WTC11 (cell line): ENCODE measurements at regions not wholly inside any gene's neighbourhood (a gene's known extent, or its start where the extent isn't known, plus 50 kb on each side); places are given as distances from the start of the nearest gene placed in this dataset.
"Not testable (repeated sequence)": the region's sequence is repeated elsewhere in the genome, so short reads cannot be mapped to it uniquely, and the experiment has no call there.

Experiments
- ATAC-seq: fragments of 200-7000 bp; cut with Tn5 transposase; 2 replicates; pipeline ENCODE4 v1.10.0; 2021; ENCODE audit warnings: mild to moderate bottlenecking, moderate library complexity
- CTCF ChIA-PET: fragments of 300-600 bp; sonication (Branson Sonifier 250); formaldehyde crosslinking; loops from one replicate; lab custom pipeline; 2021; ENCODE audit warnings: antibody characterized with exemption; lab: Charles Lee
- POLR2A ChIA-PET: fragments of 350-600 bp; sonication (Branson Sonifier 250); formaldehyde crosslinking; loops from one replicate; lab custom pipeline; 2021; ENCODE audit warnings: antibody characterized with exemption; lab: Charles Lee
- DNase-seq: peaks from one replicate; pipeline ENCODE4 v3.0.0; 2021; ENCODE audit warnings: low spot score
- H3K27ac Mint-ChIP-seq: 2 replicates; pipeline ENCODE4 v1.8.0; 2021; ENCODE audit warnings: mixed read lengths
- H3K27me3 Mint-ChIP-seq: 2 replicates; pipeline ENCODE4 v1.8.0; 2021; ENCODE audit warnings: low read depth, mild to moderate bottlenecking, moderate library complexity, mixed read lengths
- H3K36me3 Mint-ChIP-seq: 2 replicates; pipeline ENCODE4 v1.8.0; 2021; ENCODE audit warnings: mixed read lengths
- H3K4me1 Mint-ChIP-seq: 2 replicates; pipeline ENCODE4 v1.8.0; 2022; ENCODE audit warnings: mixed read lengths
- H3K4me3 Mint-ChIP-seq: 2 replicates; pipeline ENCODE4 v1.8.0; 2021; ENCODE audit warnings: mild to moderate bottlenecking, moderate library complexity, mixed read lengths
- H3K9me3 Mint-ChIP-seq: 2 replicates; pipeline ENCODE4 v1.8.0; 2021; ENCODE audit warnings: mixed read lengths
- FOXJ3 ChIP-seq: sonication (generic); formaldehyde crosslinking; IDR thresholded peaks from 2 replicates; pipeline ENCODE4 v1.9.0; 2021; ENCODE audit warnings: missing genetic modification reagents, mild to moderate bottlenecking, borderline replicate concordance
- FOXK1 ChIP-seq: sonication (generic); formaldehyde crosslinking; IDR thresholded peaks from 2 replicates; pipeline ENCODE4 v1.8.0; 2022; ENCODE audit warnings: mild to moderate bottlenecking, moderate library complexity, missing genetic modification reagents
- GRHL2 ChIP-seq: fragments of 250-450 bp; sonication (Bioruptor Pico); IDR thresholded peaks from 2 replicates; pipeline ENCODE4 v1.8.0; 2022; ENCODE audit warnings: mild to moderate bottlenecking, moderate library complexity; ENCODE audit not compliant: insufficient replicate concordance, severe bottlenecking
- JUN ChIP-seq: sonication (generic); formaldehyde crosslinking; IDR thresholded peaks from 2 replicates; pipeline ENCODE4 v1.8.0; 2023; ENCODE audit warnings: mild to moderate bottlenecking, missing genetic modification reagents
- MXD4 ChIP-seq: fragments of 250-450 bp; sonication (Bioruptor Pico); IDR thresholded peaks from 2 replicates; pipeline ENCODE4 v1.8.0; 2021; ENCODE audit warnings: mild to moderate bottlenecking, moderate library complexity, borderline replicate concordance
- MYBL2 ChIP-seq: sonication (generic); formaldehyde crosslinking; IDR thresholded peaks from 2 replicates; pipeline ENCODE4 v1.8.1; 2023; ENCODE audit warnings: mild to moderate bottlenecking, moderate library complexity, missing genetic modification reagents
- NFATC4 ChIP-seq: fragments of 250-450 bp; sonication (Bioruptor Pico); IDR thresholded peaks from 2 replicates; pipeline ENCODE4 v1.9.0; 2021; ENCODE audit warnings: mild to moderate bottlenecking
- NFE2L1 ChIP-seq: sonication (generic); formaldehyde crosslinking; IDR thresholded peaks from 2 replicates; pipeline ENCODE4 v1.8.1; 2023; ENCODE audit warnings: missing genetic modification reagents
- NR2C2 ChIP-seq: sonication (generic); formaldehyde crosslinking; IDR thresholded peaks from 2 replicates; pipeline ENCODE4 v1.8.0; 2022; ENCODE audit warnings: mild to moderate bottlenecking, missing genetic modification reagents
- OVOL2 ChIP-seq: fragments of 250-450 bp; sonication (Bioruptor Pico); IDR thresholded peaks from 2 replicates; pipeline ENCODE4 v1.9.0; 2021; ENCODE audit warnings: mild to moderate bottlenecking, borderline replicate concordance
- TEAD1 ChIP-seq: sonication (generic); formaldehyde crosslinking; IDR thresholded peaks from 2 replicates; pipeline ENCODE4 v1.8.0; 2022; ENCODE audit warnings: mild to moderate bottlenecking, missing genetic modification reagents
- ZNF121 ChIP-seq: sonication (generic); formaldehyde crosslinking; IDR thresholded peaks from 2 replicates; pipeline ENCODE4 v1.8.0; 2023; ENCODE audit warnings: missing genetic modification reagents
- ZNF263 ChIP-seq: sonication (generic); formaldehyde crosslinking; IDR thresholded peaks from 2 replicates; pipeline ENCODE4 v1.8.1; 2022; ENCODE audit warnings: low read depth, mild to moderate bottlenecking, moderate library complexity, missing genetic modification reagents
- TF ChIP-seq, protein P1 (sequence below): sonication (generic); formaldehyde crosslinking; IDR thresholded peaks from 2 replicates; pipeline ENCODE4 v1.8.1; 2022; ENCODE audit warnings: low read depth, missing genetic modification reagents, borderline replicate concordance
- TF ChIP-seq, protein P2 (sequence below): sonication (generic); formaldehyde crosslinking; IDR thresholded peaks from 2 replicates; pipeline ENCODE4 v1.8.0; 2022; ENCODE audit warnings: mild to moderate bottlenecking, missing genetic modification reagents
- TF ChIP-seq, protein P3 (sequence below): sonication (generic); formaldehyde crosslinking; IDR thresholded peaks from 2 replicates; pipeline ENCODE4 v1.8.1; 2023; ENCODE audit warnings: mild to moderate bottlenecking, missing genetic modification reagents, moderate library complexity
- TF ChIP-seq, protein P4 (sequence below): sonication (generic); formaldehyde crosslinking; IDR thresholded peaks from 2 replicates; pipeline ENCODE4 v1.8.0; 2022; ENCODE audit warnings: missing genetic modification reagents
- TF ChIP-seq, protein P5 (sequence below): sonication (generic); formaldehyde crosslinking; IDR thresholded peaks from 2 replicates; pipeline ENCODE4 v1.8.0; 2022; ENCODE audit warnings: mild to moderate bottlenecking, missing genetic modification reagents
- TF ChIP-seq, protein P6 (sequence below): fragments of 250-450 bp; sonication (Bioruptor Pico); IDR thresholded peaks from 2 replicates; pipeline ENCODE4 v1.9.0; 2021; ENCODE audit warnings: mild to moderate bottlenecking

DNA sequence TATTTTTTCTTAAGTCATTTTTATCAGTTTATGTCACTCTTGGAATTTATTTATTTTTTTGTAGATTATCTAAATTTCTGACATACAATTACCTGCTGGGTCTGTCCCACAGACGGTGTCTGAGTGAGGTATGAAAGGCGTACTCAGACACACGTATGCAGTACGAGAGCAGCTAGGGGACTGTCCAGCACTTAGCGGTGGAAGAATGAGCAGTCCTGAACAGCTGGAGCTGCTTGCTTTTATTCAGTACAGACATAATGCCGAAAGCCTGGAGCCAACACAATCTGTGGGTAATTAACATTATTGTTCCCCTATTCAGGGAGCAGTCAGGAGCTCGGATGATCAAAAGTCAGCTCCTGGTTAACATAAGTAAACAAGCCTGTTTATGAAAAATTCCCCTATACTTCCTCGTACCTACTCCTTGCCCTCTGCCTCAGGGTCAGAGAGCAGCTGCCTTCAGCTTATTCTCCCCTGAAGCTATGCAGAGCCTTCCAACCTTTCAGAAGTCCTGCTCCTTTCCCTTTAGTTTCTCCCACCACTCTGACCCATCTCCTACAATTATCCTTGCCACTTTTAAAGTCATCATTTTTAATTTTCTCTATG is 488.0 kb upstream of the POM121L12 start:
- DNase-seq (peak; percentile 10), ATAC-seq (peak; percentile 71)
- H3K27ac Mint-ChIP-seq: peak overlapping the region; percentile 41; the same call in 1 of the 2 replicates
- H3K36me3 Mint-ChIP-seq: peaks cover 12% of the 10 kb centered on the region
- no peaks in the 10 kb centered on the region; the same call in 1 of the 2 replicates for H3K27me3 Mint-ChIP-seq
- POLR2A ChIA-PET: no interaction called here
- TF ChIP-seq NR2C2 (CRISPR knock-in tag) (no peak), NFATC4 (CRISPR knock-in tag) (no peak), ZNF121 (no peak), FOXJ3 (CRISPR knock-in tag) (no peak), NFE2L1 (CRISPR knock-in tag) (no peak), JUN (no peak), GRHL2 (CRISPR knock-in tag) (no peak), OVOL2 (CRISPR knock-in tag) (no peak), ZNF263 (CRISPR knock-in tag) (no peak)
- TF ChIP-seq, protein P1, sequence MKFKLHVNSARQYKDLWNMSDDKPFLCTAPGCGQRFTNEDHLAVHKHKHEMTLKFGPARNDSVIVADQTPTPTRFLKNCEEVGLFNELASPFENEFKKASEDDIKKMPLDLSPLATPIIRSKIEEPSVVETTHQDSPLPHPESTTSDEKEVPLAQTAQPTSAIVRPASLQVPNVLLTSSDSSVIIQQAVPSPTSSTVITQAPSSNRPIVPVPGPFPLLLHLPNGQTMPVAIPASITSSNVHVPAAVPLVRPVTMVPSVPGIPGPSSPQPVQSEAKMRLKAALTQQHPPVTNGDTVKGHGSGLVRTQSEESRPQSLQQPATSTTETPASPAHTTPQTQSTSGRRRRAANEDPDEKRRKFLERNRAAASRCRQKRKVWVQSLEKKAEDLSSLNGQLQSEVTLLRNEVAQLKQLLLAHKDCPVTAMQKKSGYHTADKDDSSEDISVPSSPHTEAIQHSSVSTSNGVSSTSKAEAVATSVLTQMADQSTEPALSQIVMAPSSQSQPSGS: no peak
- TF ChIP-seq, protein P2, sequence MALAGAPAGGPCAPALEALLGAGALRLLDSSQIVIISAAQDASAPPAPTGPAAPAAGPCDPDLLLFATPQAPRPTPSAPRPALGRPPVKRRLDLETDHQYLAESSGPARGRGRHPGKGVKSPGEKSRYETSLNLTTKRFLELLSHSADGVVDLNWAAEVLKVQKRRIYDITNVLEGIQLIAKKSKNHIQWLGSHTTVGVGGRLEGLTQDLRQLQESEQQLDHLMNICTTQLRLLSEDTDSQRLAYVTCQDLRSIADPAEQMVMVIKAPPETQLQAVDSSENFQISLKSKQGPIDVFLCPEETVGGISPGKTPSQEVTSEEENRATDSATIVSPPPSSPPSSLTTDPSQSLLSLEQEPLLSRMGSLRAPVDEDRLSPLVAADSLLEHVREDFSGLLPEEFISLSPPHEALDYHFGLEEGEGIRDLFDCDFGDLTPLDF: no peak
- CTCF ChIA-PET: interaction anchor here (1.7 kb wide), 1 partner anchor 1385 kb away, joined by 3 read pairs; no protein-coding TSS in a partner anchor
- H3K9me3 Mint-ChIP-seq: peaks cover 24% of the 10 kb centered on the region
- no peak overlapping the region for H3K4me3 Mint-ChIP-seq
- H3K4me1 Mint-ChIP-seq: peaks cover 36% of the 10 kb centered on the region

DNA sequence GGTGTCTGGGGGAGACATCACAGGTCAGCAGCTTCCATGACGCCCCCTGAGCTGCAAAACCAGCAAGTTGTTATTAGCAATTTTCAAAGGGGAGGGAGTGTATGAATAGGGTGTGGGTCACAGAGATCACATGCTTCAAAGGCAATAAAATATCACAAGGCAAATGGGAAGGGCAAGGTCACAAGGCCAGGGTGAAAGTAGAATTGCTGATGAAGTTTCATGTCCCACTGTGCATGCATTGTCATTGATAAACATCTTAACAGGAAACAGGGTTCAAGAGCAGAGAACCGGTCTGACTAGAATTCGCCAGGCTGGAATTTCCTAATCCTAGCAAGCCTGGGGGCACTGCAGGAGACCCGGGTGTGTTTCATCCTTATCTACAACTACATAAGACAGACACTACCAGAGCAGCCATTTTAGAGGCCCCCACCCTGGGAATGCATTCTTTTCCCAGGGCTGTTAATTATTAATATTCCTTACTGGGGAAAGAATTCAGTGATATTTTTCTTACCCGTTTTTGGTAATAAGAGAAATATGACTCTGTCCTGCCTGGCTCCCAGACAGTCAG is 494.2 kb upstream of the POM121L12 start:
- TF ChIP-seq TEAD1 (CRISPR knock-in tag): peak; percentile 30; the same call in 1 of the 2 replicates
- TF ChIP-seq FOXK1 (CRISPR knock-in tag): 0 out of 2 replicates have a peak, but pooled peaks have one; percentile 33
- TF ChIP-seq, protein P3, sequence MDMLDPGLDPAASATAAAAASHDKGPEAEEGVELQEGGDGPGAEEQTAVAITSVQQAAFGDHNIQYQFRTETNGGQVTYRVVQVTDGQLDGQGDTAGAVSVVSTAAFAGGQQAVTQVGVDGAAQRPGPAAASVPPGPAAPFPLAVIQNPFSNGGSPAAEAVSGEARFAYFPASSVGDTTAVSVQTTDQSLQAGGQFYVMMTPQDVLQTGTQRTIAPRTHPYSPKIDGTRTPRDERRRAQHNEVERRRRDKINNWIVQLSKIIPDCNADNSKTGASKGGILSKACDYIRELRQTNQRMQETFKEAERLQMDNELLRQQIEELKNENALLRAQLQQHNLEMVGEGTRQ (CRISPR knock-in tag): peak; percentile 31
- TF ChIP-seq, all 79 proteins: peak for 3; not testable (repeated sequence) for 76
- H3K27me3 Mint-ChIP-seq, ATAC-seq, H3K4me3 Mint-ChIP-seq, POLR2A ChIA-PET: not testable (repeated sequence)
- Mint-ChIP-seq H3K27ac (peak overlapping the region; percentile 99), H3K4me1 (peaks cover 36% of the 10 kb centered on the region), H3K36me3 (peaks cover 43% of the 10 kb centered on the region), H3K9me3 (peaks cover 51% of the 10 kb centered on the region)
- CTCF ChIA-PET: interaction anchor here (0.6 kb wide), 1 partner anchor 16 kb away, joined by 3 read pairs; no protein-coding TSS in a partner anchor
- peak; percentile 51 for DNase-seq

DNA sequence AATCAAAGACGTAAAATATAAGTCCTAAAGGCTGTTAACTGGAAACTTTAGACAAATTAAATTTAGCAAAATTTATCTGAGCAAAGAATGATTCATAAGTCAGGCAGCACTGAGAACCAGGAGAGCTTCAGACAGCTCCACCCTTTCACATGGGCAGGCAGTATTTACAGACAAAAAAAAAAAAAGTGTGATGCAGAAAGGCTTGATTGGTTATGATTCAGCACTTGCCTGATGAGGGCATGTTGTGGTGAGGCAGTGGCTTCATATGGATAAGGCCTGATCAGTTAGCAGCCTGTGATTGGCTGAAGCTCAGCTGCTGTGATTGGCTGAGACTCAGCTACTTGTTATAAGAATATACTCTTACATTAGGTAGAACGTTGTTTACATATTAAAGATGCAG is 495.4 kb upstream of the POM121L12 start:
- H3K9me3 Mint-ChIP-seq: peaks cover 51% of the 10 kb centered on the region
- H3K4me1 Mint-ChIP-seq: peaks cover 35% of the 10 kb centered on the region
- no peaks in the 10 kb centered on the region for H3K27me3 Mint-ChIP-seq
- ChIA-PET CTCF (no interaction called here), POLR2A (interaction anchor here (1.1 kb wide), 1 partner anchor 177 kb away, joined by 3 read pairs; no protein-coding TSS in a partner anchor)
- H3K36me3 Mint-ChIP-seq: peaks cover 43% of the 10 kb centered on the region
- no peak overlapping the region for H3K4me3 Mint-ChIP-seq
- no peak for DNase-seq
- ATAC-seq: no peak
- 0 out of 2 replicates have a peak overlapping the region, but pooled peaks have one; percentile 46 for H3K27ac Mint-ChIP-seq
- TF ChIP-seq, protein P4, sequence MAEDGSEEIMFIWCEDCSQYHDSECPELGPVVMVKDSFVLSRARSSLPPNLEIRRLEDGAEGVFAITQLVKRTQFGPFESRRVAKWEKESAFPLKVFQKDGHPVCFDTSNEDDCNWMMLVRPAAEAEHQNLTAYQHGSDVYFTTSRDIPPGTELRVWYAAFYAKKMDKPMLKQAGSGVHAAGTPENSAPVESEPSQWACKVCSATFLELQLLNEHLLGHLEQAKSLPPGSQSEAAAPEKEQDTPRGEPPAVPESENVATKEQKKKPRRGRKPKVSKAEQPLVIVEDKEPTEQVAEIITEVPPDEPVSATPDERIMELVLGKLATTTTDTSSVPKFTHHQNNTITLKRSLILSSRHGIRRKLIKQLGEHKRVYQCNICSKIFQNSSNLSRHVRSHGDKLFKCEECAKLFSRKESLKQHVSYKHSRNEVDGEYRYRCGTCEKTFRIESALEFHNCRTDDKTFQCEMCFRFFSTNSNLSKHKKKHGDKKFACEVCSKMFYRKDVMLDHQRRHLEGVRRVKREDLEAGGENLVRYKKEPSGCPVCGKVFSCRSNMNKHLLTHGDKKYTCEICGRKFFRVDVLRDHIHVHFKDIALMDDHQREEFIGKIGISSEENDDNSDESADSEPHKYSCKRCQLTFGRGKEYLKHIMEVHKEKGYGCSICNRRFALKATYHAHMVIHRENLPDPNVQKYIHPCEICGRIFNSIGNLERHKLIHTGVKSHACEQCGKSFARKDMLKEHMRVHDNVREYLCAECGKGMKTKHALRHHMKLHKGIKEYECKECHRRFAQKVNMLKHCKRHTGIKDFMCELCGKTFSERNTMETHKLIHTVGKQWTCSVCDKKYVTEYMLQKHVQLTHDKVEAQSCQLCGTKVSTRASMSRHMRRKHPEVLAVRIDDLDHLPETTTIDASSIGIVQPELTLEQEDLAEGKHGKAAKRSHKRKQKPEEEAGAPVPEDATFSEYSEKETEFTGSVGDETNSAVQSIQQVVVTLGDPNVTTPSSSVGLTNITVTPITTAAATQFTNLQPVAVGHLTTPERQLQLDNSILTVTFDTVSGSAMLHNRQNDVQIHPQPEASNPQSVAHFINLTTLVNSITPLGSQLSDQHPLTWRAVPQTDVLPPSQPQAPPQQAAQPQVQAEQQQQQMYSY (CRISPR knock-in tag): no peak
- TF ChIP-seq MXD4 (CRISPR knock-in tag) (no peak), MYBL2 (CRISPR knock-in tag) (no peak)
- TF ChIP-seq, protein P5, sequence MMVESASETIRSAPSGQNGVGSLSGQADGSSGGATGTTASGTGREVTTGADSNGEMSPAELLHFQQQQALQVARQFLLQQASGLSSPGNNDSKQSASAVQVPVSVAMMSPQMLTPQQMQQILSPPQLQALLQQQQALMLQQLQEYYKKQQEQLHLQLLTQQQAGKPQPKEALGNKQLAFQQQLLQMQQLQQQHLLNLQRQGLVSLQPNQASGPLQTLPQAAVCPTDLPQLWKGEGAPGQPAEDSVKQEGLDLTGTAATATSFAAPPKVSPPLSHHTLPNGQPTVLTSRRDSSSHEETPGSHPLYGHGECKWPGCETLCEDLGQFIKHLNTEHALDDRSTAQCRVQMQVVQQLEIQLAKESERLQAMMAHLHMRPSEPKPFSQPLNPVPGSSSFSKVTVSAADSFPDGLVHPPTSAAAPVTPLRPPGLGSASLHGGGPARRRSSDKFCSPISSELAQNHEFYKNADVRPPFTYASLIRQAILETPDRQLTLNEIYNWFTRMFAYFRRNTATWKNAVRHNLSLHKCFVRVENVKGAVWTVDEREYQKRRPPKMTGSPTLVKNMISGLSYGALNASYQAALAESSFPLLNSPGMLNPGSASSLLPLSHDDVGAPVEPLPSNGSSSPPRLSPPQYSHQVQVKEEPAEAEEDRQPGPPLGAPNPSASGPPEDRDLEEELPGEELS (CRISPR knock-in tag): no peak
- TF ChIP-seq, protein P6, sequence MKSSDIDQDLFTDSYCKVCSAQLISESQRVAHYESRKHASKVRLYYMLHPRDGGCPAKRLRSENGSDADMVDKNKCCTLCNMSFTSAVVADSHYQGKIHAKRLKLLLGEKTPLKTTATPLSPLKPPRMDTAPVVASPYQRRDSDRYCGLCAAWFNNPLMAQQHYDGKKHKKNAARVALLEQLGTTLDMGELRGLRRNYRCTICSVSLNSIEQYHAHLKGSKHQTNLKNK (CRISPR knock-in tag): no peak
- TF ChIP-seq, protein P2: no peak
